ENCODE measurements at regions not wholly inside any gene's neighbourhood (a gene's known extent, or its start where the extent isn't known, plus 50 kb on each side); places are given as distances from the start of the nearest gene placed in this dataset.

DNA sequence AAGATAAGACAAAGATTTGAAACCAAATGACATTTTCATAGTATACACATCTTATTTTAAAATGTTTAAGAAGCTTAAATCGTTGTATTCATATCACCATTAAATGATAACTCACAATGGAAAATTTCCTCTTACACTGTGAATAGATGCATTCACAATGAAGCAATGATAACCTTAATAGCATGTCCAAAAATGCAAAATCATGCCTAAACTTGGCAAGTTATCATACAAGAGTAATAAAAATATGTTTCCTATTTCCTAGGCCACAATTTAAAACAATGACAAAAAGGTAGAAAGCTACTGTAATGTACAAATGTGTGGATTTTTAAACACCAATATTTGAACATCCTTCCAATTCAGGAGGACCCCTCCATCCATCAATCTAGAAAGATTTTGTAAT, 157.4 kb upstream of the GULP1 start:
- DNase-seq (ENCODE audit: insufficient read length, low spot score) (no peak), FAIRE-seq (no peak)
- TF ChIP-seq, protein P1, sequence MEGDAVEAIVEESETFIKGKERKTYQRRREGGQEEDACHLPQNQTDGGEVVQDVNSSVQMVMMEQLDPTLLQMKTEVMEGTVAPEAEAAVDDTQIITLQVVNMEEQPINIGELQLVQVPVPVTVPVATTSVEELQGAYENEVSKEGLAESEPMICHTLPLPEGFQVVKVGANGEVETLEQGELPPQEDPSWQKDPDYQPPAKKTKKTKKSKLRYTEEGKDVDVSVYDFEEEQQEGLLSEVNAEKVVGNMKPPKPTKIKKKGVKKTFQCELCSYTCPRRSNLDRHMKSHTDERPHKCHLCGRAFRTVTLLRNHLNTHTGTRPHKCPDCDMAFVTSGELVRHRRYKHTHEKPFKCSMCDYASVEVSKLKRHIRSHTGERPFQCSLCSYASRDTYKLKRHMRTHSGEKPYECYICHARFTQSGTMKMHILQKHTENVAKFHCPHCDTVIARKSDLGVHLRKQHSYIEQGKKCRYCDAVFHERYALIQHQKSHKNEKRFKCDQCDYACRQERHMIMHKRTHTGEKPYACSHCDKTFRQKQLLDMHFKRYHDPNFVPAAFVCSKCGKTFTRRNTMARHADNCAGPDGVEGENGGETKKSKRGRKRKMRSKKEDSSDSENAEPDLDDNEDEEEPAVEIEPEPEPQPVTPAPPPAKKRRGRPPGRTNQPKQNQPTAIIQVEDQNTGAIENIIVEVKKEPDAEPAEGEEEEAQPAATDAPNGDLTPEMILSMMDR (IDR thresholded peaks at IDR 0.05; ENCODE audit: insufficient read depth, missing control alignments) = no peak

DNA sequence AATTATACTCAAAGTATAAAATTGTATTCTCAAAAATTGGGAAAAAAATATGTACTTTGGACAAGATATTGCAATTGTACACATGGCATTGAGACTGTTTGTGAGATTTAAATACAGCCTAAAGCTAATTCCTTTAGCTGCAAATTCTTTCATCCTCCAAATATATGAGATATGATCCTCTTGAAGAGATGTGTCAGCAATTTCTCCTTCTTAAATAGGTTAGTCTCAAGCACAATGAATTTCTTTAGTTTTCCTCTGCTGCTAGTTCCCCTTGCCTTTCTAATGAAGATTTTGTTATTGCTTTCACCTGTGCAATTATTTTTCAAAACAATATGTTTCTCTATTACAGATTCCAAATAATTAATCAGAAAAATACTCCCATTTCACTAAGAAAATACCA, 153.4 kb upstream of the GULP1 start:
- TF ChIP-seq, protein P1 (IDR thresholded peaks at IDR 0.05; ENCODE audit: insufficient read depth, missing control alignments) = no peak
- FAIRE-seq = no peak
- DNase-seq (ENCODE audit: insufficient read length, low spot score) = no peak

DNA sequence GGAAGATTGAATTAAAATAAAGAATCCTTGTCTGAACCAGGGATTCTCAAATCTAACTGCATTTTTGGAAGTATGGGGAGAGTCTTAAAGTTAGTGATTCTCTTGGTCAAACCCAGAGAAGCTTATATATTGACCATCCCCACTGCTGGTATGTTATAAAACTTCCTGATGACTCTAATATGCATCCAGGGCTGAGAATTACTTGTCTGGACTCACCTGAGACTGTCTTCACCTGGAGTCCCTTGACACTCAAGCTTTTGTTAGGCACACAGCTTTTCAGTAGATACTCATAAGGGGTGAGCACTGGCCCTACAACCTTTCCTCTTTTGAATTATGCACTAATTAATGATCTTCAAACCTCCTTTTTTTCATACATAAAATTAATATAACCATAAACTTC, 149.6 kb upstream of the GULP1 start:
- TF ChIP-seq, protein P1 (IDR thresholded peaks at IDR 0.05; ENCODE audit: insufficient read depth, missing control alignments) = no peak
- DNase-seq (ENCODE audit: insufficient read length, low spot score) (no peak), FAIRE-seq (no peak)

DNA sequence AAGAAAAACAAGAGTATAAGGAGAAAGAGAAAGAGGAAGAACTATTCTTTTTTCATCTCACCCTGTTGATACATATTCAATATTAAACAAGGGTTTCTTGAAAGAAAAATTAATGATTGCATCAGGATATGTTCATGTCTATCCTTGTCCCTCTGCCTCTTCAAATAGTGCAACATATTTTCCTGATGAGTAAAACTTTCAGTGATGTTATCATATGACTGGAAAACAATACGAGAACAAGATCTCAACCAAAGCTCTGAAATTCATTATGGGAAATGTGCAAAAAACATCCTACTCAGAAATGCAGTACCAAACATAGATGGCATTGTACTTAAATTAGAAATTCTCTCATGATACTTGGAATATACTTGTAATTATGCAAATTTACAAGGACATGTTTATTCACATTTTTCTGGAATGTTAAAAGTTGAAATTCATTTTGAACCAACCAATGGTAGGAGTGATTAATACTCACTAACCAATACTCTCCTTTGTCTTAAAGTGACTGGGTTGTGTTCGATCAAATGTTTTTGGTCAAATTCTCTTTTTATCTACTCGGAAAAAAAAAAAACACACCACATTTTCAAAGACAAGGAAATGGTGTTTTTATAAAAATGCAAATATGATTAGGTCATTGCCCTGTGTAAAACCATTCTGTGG, 148.9 kb upstream of the GULP1 start:
- DNase-seq (ENCODE audit: insufficient read length, low spot score) (no peak), FAIRE-seq (no peak)
- TF ChIP-seq, protein P1 (IDR thresholded peaks at IDR 0.05; ENCODE audit: insufficient read depth, missing control alignments) = no peak

DNA sequence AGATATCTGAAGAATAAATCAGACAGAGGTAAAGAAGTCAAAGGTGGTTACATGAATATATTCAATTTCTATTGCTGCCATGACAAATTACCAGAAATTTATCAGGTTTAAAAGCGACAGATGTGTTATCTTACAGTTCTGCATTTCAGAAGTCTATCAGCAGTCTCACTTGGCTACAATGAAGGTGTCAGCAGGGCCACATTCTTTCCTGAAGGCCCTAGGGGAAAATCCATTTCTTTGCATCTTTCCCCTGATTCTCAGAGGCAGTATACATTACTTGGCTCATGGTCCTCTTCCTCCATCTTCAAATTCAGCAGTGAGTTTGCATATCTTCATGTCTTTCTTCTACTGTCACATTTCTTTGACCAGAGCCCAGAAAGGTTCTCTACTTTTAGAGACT, 145.8 kb upstream of the GULP1 start:
- FAIRE-seq (no peak), DNase-seq (ENCODE audit: insufficient read length, low spot score) (no peak)
- TF ChIP-seq, protein P1 (IDR thresholded peaks at IDR 0.05; ENCODE audit: insufficient read depth, missing control alignments) = no peak

DNA sequence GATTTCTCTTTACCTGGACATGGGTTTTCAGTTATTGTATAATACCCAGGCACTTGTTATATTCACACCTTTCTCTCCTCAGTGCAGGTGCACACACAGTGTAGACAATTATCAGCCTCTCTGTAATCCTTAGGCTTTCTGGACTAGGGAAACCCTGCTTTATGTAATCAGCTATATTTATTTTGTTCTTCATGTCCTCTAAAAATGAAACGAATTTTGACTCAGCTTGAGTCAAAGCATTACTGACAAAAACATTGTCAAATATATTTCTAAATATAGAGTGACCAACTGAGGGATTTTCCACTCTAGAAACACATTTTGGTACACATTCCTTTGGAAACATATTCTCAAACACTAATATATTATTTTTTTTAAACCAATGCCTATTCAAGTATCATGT, 144.8 kb upstream of the GULP1 start:
- DNase-seq (ENCODE audit: insufficient read length, low spot score) (no peak), FAIRE-seq (no peak)
- TF ChIP-seq, protein P1 (IDR thresholded peaks at IDR 0.05; ENCODE audit: insufficient read depth, missing control alignments) = no peak

DNA sequence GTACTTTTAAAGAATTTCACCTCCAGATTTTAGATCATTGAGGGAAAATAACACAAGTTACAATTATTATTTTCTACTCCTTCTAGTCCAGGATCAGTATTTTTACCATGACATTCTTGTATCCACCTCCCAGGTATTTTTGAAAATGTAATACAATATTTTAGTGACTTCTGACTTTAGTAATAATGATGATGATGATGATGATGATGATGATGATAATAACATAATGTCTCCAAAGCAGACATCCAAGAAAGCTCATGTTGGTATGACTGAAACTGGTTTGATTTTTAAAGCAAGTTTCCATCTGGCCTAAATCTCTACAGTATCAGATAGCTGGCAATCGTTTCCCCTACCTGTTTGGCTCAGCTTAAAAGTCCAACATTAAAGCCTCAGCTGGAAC, 140.0 kb upstream of the GULP1 start:
- no peak for FAIRE-seq
- no peak for DNase-seq (ENCODE audit: insufficient read length, low spot score)

More for the DNA sequence above, 140.0 kb upstream of the GULP1 start:
- TF ChIP-seq, protein P1 (IDR thresholded peaks at IDR 0.05; ENCODE audit: insufficient read depth, missing control alignments) = no peak
